Dedifferentiated amniotic fluid mesenchymal stem cell (primary cell): ENCODE measurements at regions not wholly inside any gene's neighbourhood (a gene's known extent, or its start where the extent isn't known, plus 50 kb on each side); places are given as distances from the start of the nearest gene placed in this dataset.
"Not testable (repeated sequence)": the region's sequence is repeated elsewhere in the genome, so short reads cannot be mapped to it uniquely, and the experiment has no call there.

Experiments
- DNase-seq: peaks from one replicate; pipeline ENCODE4 v3.0.0-alpha.2; 2016; ENCODE audit errors: extremely low spot score

- not testable (repeated sequence) for DNase-seq
These were observed 80.8 kb downstream of the POTEB2 start for GRCh38 chr15:20785151-20785936.

GRCh38 chr15:20783598-20784184 lies 82.4 kb downstream of the POTEB2 start:
- not testable (repeated sequence) for DNase-seq

GRCh38 chr15:20775412-20775811 lies 90.7 kb downstream of the POTEB2 start:
- not testable (repeated sequence) for DNase-seq

GRCh38 chr15:20767943-20768342 lies 98.2 kb downstream of the POTEB2 start:
- not testable (repeated sequence) for DNase-seq

GRCh38 chr15:20762422-20762821 lies 103.7 kb downstream of the POTEB2 start:
- not testable (repeated sequence) for DNase-seq

- DNase-seq: not testable (repeated sequence)
These were observed 109.7 kb downstream of the POTEB2 start for GRCh38 chr15:20756440-20756839.

- not testable (repeated sequence) for DNase-seq
These were observed 110.3 kb downstream of the POTEB2 start for GRCh38 chr15:20755665-20756398.

GRCh38 chr15:20733493-20733892 lies 132.6 kb downstream of the POTEB2 start:
- DNase-seq: peak; percentile 9
